Endometrial microvascular endothelial cells (primary cell): ENCODE measurements at regions not wholly inside any gene's neighbourhood (a gene's known extent, or its start where the extent isn't known, plus 50 kb on each side); places are given as distances from the start of the nearest gene placed in this dataset.
"Not testable (repeated sequence)": the region's sequence is repeated elsewhere in the genome, so short reads cannot be mapped to it uniquely, and the experiment has no call there.

Experiments used
- in situ Hi-C: cut with HindIII; loops from 2 replicates; pipeline ENCODE4 v1.10.0; 2017; ENCODE audit warnings: low sequenced_read_pairs, low pct_unique_long_range_greater_than_20kb; ENCODE audit errors: inconsistent ontology term

DNA sequence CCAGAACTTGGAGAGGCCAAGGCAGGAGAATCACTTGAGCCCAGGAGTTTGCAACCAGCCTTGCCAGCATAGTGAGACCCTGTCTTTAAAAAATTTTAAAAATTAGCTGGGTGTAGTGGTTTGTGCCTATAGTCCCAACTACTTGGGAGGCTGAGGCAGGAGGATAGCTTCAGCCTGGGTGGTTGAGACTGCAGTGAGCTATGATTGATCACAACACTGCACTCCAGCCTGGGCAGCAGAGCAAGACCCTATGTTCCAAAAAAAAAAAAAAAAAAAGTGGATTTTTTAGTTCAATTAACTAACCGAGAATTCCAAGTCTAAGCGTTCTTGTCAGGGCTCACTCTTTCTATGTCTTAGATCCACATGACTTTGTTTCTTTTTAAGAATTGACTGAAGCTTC, 130.3 kb upstream of the NRIP1 start:
- in situ Hi-C loops: no loop called here

DNA sequence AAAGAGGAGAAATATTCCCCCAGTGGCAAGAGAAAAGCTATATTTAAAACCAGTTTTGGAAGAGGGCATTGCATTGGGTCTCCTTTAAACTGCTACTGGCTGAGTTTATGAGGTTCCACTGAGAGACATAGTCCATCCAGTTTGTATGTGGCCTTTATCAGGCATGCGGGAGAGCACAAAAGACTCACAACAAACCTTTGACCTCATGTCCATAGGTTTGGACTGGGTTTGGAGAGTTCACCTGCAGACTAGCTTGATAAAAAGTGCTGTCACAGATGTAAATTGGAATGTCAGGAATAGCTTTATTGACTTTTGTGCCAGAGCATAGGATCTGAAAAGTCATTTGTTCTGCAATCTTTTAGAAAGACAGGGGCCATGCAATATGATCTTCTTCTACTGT, 131.0 kb upstream of the NRIP1 start:
- in situ Hi-C loops: no loop called here

DNA sequence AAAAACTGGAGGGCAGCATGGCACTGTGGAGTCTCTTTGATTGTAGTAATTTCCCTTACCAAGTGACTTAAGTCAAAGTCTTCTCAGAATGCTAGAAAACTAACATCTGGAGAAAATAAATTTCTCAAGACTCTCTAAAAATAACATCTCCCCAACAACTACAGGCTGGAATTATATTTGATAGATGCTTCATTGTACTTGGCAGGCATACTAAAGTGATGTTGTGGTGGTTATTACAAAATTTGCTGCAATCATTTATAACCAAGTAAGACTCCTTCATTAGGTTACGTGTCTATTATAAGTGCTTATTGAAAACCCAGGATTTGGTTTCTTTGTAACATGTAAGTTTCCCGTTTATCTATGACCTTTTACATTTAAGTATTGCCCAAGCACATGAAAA, 132.9 kb upstream of the NRIP1 start:
- in situ Hi-C loops: no loop called here

DNA sequence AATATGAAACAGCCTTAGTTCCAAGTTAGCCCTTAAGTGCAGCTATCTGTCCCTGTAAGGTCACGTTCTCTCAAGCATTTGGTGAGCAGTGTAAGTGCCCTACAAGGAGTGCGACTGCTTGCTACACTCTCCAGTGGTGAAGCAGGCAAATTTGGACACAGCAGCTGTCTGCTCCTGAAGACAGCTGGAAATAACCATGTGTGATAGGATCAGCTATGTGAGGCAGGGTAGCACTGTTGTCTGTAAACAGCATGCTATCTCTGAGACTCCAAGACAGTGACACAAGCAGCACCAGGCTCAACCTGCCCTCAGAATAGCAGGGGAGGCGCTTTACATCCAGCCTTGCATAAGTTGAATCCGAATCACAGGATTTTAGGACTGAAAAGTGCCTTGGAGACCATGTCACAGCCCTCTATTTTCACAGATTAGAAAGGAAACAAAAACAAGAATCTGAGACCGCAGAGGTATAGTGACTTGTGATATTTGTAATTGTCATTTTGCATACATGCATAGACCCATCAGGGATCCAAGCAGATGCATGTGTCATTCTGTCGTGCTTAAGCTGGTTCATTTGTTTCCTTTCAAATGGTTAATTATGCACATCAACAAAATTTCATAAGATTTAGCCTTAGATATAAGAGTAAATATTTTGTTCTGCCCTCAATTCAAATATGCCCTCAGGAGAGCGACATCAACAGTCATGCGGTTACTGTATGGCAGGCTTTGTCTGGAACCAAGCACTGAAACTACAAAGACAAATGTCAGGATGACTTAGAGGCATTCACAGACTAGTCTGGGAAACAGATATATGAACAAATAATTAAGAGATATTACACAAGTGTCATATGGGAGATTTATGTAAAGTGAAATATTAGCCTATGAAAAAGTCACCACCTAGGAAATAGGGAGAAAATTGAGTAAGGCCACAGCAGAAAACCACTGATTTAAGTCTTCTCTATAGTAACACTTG, 134.9 kb upstream of the NRIP1 start:
- in situ Hi-C loops: no loop called here

DNA sequence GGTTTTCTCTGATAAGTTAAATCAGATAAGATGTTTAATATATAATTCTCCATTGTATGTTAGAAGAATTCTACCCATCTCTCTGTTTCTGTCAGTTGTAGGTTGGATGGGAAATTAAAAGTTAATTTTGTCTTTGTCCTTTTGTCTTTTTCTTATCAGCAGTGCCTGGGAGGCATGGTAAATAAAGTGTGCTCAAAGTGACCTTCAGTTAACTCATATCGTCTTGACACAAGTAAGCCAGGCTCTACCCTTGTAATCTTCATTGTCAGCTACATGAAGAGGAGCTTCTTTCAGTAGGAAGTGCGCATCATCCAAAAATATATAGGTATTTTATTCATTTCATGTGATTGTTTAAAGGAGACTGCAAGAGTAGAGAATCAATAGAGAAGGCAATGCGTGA, 138.9 kb upstream of the NRIP1 start:
- in situ Hi-C loops: no loop called here

DNA sequence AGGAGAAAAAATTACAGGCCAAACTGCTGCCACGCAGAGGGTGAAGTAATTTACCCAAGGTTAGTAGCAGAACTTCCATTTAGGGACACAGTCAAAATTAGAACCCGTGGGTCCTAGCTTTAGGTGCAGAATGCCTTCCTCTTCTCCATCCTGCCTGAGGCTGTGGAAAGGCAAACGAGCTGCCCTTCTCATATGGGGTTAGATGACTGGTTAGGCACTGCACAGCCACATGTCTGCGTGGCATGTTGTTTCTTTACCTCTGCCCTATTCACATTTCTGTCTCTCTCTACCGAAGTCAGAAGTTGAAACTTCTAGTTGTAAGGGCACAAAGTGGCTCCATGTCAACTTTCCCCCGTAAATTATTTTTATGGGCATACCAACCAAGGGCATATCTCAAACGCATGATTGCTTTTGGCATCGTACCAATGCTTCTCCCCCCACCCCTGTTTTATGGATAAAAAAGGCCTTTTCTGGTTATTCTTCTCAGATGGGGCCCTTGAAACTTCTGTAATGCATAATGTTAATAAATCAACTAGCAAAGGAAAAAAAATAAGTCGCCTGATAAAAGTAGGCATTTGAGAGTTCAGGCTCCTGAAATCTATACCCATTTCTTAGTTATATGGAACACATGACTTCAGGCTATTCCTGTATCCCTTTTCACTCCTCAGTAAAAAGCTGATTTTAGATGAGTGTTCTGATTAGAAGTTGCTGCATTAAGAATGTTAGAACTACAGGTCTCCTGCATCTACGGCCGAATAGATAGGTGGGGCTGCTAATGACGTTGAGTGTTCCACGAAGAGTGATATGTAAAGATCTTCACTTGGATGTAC, 139.6 kb upstream of the NRIP1 start:
- in situ Hi-C loops: no loop called here

DNA sequence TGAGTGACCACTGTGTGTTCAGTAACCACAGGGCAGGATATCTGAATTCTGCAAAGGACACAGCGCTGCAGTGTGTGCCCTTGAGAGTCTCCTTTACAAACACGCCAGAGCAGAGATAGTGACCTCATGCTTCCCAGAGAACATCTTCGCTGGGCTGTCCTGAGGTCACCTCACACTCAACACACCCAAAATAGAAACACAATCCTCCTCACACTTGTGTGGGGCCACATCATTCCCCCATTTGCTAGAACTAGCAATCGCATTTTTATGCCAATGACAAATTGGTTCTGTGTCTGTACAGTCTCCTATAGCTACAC, 140.1 kb upstream of the NRIP1 start:
- in situ Hi-C loops: no loop called here

DNA sequence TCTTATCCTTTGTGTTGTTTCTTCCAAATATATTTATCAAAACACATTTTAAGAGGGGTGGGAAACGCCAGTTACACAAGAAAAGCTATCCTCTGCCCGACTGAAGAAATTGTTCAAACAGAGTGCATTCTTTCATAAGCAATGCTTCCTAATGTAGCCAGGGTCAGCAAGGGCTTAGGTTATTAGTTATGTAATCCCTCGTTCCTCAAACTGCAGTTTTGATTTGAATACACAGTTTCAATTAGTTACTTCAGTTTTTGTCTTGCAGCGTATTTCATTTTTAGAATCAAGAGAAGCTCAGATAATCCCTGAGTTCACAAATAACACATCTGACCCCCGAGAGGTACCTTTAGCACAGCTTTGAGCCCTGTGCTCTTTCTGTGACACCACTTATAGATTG, 141.7 kb upstream of the NRIP1 start:
- in situ Hi-C loops: no loop called here

DNA sequence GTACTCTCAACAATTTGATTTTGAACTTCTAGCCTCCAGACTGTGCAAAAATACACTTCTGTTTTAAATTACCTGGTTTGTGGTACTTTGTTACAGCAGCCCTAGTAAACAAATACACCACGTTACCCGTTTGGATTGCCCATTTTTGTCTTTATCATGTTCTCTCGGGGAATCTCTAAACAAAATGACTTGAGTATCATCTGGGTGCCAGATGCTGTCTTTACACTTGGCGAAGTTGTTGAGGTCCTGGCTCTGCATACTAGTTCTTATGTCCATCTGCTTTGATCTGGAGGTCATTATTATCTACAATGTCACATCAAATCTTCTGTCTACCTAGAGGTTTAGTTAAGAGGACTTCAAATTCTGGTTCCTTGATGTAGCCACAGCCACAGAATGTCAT, 142.4 kb upstream of the NRIP1 start:
- in situ Hi-C loops: no loop called here

DNA sequence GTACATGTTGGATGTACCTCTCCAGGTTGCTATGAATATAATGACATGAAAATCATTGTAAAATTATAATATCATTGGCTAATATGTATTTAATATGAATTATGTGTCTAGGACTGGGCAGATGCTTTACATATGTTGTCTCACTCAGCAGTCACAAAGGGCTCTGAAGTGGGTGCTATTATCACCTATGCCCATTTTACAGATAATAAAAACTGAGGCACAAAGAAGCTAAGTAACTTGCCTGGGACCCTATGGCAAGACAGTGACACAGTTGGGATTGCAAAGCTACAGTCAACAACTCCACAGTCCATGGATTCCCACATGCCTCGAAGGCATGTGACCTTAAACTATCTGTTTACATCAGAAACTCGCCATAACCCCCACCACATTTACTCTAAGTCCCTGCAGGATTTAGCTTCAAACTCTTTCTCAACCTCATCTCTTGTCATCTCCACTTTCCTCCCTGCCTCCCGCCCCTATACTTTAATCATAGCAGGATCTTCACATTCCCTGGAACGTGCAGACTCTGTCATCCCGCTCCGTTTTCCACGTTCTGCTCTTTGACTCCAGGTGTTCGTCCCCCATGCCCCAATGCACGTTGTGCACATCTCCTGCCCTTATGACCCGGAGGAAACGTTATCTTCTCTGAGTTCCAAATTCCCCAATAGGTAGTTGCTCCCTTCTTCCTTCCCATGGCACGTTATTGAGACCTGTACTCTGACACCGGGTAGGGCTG, 143.0 kb upstream of the NRIP1 start:
- in situ Hi-C loops: no loop called here

DNA sequence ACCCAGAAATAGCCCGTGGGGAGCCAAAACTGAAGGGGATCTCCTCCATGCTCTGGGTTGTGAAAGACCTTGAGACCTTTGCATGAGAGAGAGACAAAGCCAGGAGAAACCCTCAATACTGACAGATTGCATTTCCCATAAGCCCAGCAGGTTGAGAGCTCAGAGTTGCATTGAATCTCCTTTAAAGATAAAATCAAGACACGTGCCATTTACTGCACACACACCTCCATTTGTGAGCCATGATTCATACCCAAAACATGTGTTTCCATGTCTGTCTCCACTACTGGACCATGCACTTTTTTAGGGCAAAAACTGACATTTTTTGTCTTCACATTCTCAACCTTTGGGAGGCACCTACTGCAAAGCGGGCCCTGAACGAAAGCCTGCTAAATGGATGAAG, 144.0 kb upstream of the NRIP1 start:
- in situ Hi-C loops: no loop called here

DNA sequence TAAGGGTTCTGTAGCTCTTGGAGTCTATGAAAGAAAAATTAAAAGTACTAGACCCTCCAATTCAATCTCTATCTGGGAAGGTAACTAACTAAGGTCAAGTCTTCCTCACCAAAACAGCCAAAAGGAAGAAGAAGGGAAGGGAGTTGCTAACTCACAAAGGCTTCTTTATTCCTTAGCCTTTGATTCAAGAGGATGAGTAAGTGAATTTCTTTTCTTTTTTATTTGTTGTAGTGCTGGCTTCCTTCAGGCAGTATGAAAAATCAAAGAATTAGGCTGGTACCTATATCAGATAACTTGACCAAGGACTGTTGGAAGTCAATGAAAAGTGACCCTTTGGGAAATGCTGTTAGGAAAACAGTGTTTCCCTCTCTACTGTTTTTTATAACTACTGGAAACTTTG, 144.4 kb upstream of the NRIP1 start:
- in situ Hi-C loops: no loop called here

DNA sequence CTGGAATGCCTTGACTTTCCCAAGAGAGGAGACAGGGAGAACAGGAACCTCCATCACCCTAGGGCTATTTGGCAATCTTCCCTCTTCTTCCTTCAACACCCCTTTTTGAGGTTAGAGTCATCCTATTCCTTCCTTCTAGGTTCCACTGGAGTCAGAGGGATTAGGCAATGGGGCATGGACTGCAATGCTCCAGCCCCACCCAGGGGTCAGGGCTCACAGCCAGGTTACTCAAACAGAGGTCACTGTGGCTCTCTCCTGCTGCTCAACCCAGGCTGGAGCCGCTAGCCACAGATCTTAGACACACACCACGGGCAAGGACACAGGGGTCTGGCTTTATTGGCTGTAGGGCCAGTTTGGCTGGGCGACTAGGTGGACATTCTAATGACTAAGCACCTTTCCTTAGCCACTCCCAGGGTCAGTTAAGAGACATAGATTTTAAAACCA, 145.5 kb upstream of the NRIP1 start:
- in situ Hi-C loops: no loop called here

DNA sequence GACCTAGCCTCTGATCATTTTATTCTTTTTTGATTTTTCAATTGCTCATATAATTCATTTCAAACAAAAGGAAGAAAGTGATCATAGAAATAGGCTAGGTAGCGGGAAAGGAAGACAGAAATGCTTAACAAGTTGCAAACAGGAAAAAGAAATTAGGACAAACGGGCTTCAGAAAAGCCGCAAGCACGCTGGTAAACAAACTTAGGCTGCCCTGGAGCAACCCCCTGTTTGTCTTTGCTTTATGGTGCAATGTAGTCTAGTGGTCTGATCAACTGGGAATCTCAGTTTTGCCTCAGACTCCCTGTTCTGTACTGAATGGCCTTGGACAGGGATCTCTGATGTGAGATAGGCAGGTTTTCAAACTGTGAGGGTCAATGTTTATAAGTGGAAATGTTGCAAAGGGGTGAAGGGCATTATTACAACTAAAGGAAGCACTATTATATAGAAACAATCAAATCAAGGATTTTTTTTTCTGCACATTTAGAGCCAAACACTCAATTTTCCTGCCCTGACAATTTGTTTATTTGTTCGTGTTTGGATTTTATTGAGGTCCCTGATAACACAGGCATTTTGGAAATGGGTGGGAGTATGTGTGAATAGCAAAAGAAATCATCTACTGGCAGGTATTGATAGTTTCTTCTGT, 146.8 kb upstream of the NRIP1 start:
- in situ Hi-C loops: no loop called here

DNA sequence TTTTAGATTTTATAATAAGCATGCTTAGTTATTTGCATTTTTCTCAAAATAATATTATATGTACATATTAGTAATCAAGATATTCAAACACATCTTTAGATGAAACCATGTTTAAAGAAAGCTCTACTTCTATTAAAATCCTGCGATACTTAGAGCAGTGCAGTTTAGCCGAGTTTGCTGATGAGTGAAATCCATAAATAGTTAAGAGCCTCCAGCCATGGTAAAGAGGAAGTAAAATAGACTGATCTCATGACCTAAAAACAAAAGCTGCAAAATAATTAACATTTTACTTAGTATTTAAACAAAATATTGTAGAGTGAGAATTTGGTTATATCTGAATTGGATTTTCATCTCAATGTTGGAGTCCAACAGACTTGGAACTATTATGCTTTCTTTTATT, 147.4 kb upstream of the NRIP1 start:
- in situ Hi-C loops: no loop called here

DNA sequence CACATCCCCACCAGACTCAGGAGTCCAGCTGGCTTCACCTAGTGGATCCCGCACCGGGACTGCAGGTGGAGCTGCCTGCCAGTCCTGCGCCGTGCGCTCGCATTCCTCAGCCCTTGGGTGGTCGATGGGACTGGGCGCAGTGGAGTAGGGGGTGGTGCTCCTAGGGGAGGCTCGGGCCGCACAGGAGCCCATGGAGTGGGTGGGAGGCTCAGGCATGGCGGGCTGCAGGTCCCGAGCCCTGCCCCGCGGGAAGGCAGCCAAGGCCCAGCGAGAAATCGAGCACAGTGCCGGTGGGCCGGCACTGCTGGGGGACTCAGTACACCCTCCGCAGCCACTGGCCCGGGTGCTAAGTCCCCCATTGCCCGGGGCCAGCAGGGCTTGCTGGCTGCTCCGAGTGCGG, 153.7 kb upstream of the NRIP1 start:
- in situ Hi-C loops: not testable (repeated sequence)

DNA sequence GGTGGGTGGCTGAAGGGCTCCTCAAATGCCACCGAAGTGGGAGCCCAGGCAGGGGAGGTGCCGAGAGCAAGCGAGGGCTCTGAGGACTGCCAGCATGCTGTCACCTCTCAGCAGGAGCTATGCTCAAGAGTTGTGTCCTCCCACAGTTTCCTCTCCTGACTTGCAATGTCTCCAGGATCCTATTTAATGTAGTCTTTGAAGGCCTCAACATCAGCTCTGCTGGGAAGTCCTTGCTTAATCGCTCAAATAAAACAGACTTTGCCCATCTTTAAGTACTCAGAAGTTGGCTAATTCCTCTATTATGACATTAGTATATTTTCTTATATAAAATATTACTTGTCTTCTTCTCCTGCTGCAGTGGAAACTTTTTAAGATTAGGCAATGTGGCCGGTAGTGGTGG, 154.2 kb upstream of the NRIP1 start:
- in situ Hi-C loops: no loop called here

DNA sequence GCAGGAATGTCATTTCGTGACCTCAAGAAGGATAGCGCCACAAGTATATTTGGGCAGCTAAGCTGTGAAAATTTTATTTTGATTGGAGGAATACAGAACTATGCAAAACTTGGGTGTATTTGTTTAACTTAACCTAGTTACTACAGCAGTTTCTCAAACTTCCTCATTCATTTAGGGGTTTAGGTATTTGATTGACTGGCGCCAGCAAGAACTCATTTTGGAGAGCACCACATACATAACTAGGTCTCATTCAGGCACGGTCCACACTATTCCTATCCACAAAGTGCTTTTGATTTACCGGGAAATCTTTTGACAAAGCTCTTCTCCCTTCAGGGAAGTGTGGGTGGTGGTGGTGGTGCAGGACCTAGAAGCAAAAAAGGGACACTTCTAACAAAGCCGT, 155.1 kb upstream of the NRIP1 start:
- in situ Hi-C loops: no loop called here

DNA sequence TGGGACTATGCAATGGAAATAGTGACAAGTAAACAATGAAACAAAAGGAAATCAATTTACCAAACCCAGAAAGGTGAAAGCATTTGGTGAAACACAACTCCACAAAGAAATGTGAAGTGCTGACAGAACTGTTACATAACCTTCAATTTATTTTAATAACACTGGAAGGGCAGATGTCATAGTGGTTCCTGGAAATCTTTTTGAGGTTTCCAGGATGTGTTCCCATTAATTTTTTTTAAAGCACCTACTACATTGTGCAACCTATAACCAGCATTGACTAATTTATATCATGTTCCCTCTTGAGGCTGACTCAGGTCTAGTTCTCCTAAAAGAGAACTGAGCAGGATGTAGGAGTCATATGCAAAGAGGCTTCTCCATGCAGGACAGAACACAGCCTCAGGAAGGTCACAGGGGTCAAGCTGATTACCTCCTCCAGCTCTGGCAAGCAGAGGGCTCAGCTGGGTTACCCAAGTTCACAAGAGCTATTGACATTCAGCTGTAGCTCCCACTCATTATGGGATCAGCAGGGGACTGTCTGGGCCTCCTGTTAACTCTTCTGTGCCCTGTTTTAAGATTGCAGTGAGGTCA, 157.1 kb upstream of the NRIP1 start:
- in situ Hi-C loops: no loop called here
